ENCODE measurements at regions not wholly inside any gene's neighbourhood (a gene's known extent, or its start where the extent isn't known, plus 50 kb on each side); places are given as distances from the start of the nearest gene placed in this dataset.
"Not testable (repeated sequence)": the region's sequence is repeated elsewhere in the genome, so short reads cannot be mapped to it uniquely, and the experiment has no call there.

- not testable (repeated sequence) for TF ChIP-seq FOXM1 (IDR thresholded peaks at IDR 0.05; ENCODE audit: borderline replicate concordance); TARDBP (IDR thresholded peaks at IDR 0.05); ZNF384 (IDR thresholded peaks at IDR 0.05); FOXK2 (IDR thresholded peaks at IDR 0.05)
These were observed 100.8 kb downstream of the ALG1L2 start for GRCh38 chr3:130182475-130182874.
